ENCODE measurements at regions not wholly inside any gene's neighbourhood (a gene's known extent, or its start where the extent isn't known, plus 50 kb on each side); places are given as distances from the start of the nearest gene placed in this dataset.

- Histone ChIP-seq H3K27ac (no peak overlapping the region), H3K4me1 (ENCODE audit: insufficient read depth) (peaks cover 27% of the 10 kb centered on the region), H3K36me3 (ENCODE audit: low read depth) (no peaks in the 10 kb centered on the region), H3K27me3 (replicated peaks; ENCODE audit: insufficient read depth) (no peaks in the 10 kb centered on the region), H3K79me2 (ENCODE audit: insufficient read depth) (no peaks in the 10 kb centered on the region), H4K20me1 (ENCODE audit: insufficient read depth) (no peaks in the 10 kb centered on the region), H3K9ac (no peak overlapping the region), H3K4me3 (no peak overlapping the region), H3K9me3 (ENCODE audit: low read depth) (no peaks in the 10 kb centered on the region), H2AFZ (no peak overlapping the region), H3F3A (ENCODE audit: insufficient read depth) (peaks cover 23% of the 10 kb centered on the region; the same call in 1 of the 2 replicates), H3K9me2 (ENCODE audit: insufficient read depth) (no peaks in the 10 kb centered on the region), H3K4me2 (ENCODE audit: unreplicated experiment) (no peak overlapping the region)
- WGBS, 2 experiments (ENCODE audit: low coverage in 1 of 2, low lambda C conversion rate in 2 of 2, missing lambda C conversion rate in 2 of 2), result 55 to 61% methylated on average over 3 of the region's 3 CpGs
- in situ Hi-C loops (cut with MboI), result no loop called here
- TF ChIP-seq EZH2phosphoT487 (IDR thresholded peaks at IDR 0.05; ENCODE audit: insufficient read depth, low read depth), result no peak
- TF ChIP-seq EZH2 (IDR thresholded peaks at IDR 0.05; ENCODE audit: insufficient read depth, poor library complexity, severe bottlenecking), result no peak
- DNase-seq, result peak; percentile 79
Observed at GRCh38 chr1:55813618-55814017, 598.5 kb upstream of the USP24 start.

- Histone ChIP-seq H3K79me2 (ENCODE audit: insufficient read depth) (no peaks in the 10 kb centered on the region), H3F3A (ENCODE audit: insufficient read depth) (peaks cover 23% of the 10 kb centered on the region; the same call in 1 of the 2 replicates), H3K9me3 (ENCODE audit: low read depth) (no peaks in the 10 kb centered on the region), H3K4me1 (ENCODE audit: insufficient read depth) (peaks cover 27% of the 10 kb centered on the region), H2AFZ (no peak overlapping the region), H3K4me3 (no peak overlapping the region), H4K20me1 (ENCODE audit: insufficient read depth) (no peaks in the 10 kb centered on the region), H3K27me3 (replicated peaks; ENCODE audit: insufficient read depth) (no peaks in the 10 kb centered on the region), H3K36me3 (ENCODE audit: low read depth) (no peaks in the 10 kb centered on the region), H3K9ac (no peak overlapping the region), H3K4me2 (ENCODE audit: unreplicated experiment) (peak overlapping the region; percentile 17), H3K27ac (no peak overlapping the region), H3K9me2 (ENCODE audit: insufficient read depth) (no peaks in the 10 kb centered on the region)
- in situ Hi-C loops (cut with MboI), result no loop called here
- TF ChIP-seq EZH2 (IDR thresholded peaks at IDR 0.05; ENCODE audit: insufficient read depth, poor library complexity, severe bottlenecking) (no peak), EZH2phosphoT487 (IDR thresholded peaks at IDR 0.05; ENCODE audit: insufficient read depth, low read depth) (no peak)
- peak; percentile 55 for DNase-seq
Observed at GRCh38 chr1:55812281-55812680, 597.1 kb upstream of the USP24 start.

- Histone ChIP-seq H3K36me3 (ENCODE audit: low read depth) (no peaks in the 10 kb centered on the region), H3K9me2 (ENCODE audit: insufficient read depth) (no peaks in the 10 kb centered on the region), H3K79me2 (ENCODE audit: insufficient read depth) (no peaks in the 10 kb centered on the region), H3K9ac (no peak overlapping the region), H3K4me3 (no peak overlapping the region), H3K27ac (no peak overlapping the region), H3K4me1 (ENCODE audit: insufficient read depth) (peaks cover 18% of the 10 kb centered on the region), H4K20me1 (ENCODE audit: insufficient read depth) (no peaks in the 10 kb centered on the region), H3K9me3 (ENCODE audit: low read depth) (no peaks in the 10 kb centered on the region), H3K27me3 (replicated peaks; ENCODE audit: insufficient read depth) (no peaks in the 10 kb centered on the region), H3K4me2 (ENCODE audit: unreplicated experiment) (no peak overlapping the region), H2AFZ (no peak overlapping the region), H3F3A (ENCODE audit: insufficient read depth) (peaks cover 14% of the 10 kb centered on the region; the same call in 1 of the 2 replicates)
- TF ChIP-seq EZH2 (IDR thresholded peaks at IDR 0.05; ENCODE audit: insufficient read depth, poor library complexity, severe bottlenecking) (no peak), EZH2phosphoT487 (IDR thresholded peaks at IDR 0.05; ENCODE audit: insufficient read depth, low read depth) (no peak)
- no peak for DNase-seq
- in situ Hi-C loops (cut with MboI), result no loop called here
- WGBS, 2 experiments (ENCODE audit: low coverage in 1 of 2, low lambda C conversion rate in 2 of 2, missing lambda C conversion rate in 2 of 2), result 88 to 100% methylated on average over 1 of the region's 1 CpG
Observed at GRCh38 chr1:55808263-55808662, 593.1 kb upstream of the USP24 start.

GRCh38 chr1:55803429-55803828 lies 588.3 kb upstream of the USP24 start:
- Histone ChIP-seq H3K4me2 (ENCODE audit: unreplicated experiment) (no peak overlapping the region), H3K9me3 (ENCODE audit: low read depth) (no peaks in the 10 kb centered on the region), H3K79me2 (ENCODE audit: insufficient read depth) (no peaks in the 10 kb centered on the region), H2AFZ (no peak overlapping the region), H3K9me2 (ENCODE audit: insufficient read depth) (no peaks in the 10 kb centered on the region), H3K9ac (no peak overlapping the region), H3K4me3 (no peak overlapping the region), H4K20me1 (ENCODE audit: insufficient read depth) (no peaks in the 10 kb centered on the region), H3K36me3 (ENCODE audit: low read depth) (no peaks in the 10 kb centered on the region), H3K4me1 (ENCODE audit: insufficient read depth) (no peaks in the 10 kb centered on the region), H3K27ac (no peak overlapping the region), H3F3A (ENCODE audit: insufficient read depth) (no peaks in the 10 kb centered on the region), H3K27me3 (replicated peaks; ENCODE audit: insufficient read depth) (no peaks in the 10 kb centered on the region)
- in situ Hi-C loops (cut with MboI), result no loop called here
- DNase-seq, result no peak
- WGBS, 2 experiments (ENCODE audit: low coverage in 1 of 2, low lambda C conversion rate in 2 of 2, missing lambda C conversion rate in 2 of 2), result 84 to 92% methylated on average over 2 of the region's 2 CpGs
- TF ChIP-seq EZH2 (IDR thresholded peaks at IDR 0.05; ENCODE audit: insufficient read depth, poor library complexity, severe bottlenecking) (no peak), EZH2phosphoT487 (IDR thresholded peaks at IDR 0.05; ENCODE audit: insufficient read depth, low read depth) (no peak)

GRCh38 chr1:55801481-55801880 lies 586.3 kb upstream of the USP24 start:
- Histone ChIP-seq H3K9me3 (ENCODE audit: low read depth) (no peaks in the 10 kb centered on the region), H3K27ac (no peak overlapping the region), H3K79me2 (ENCODE audit: insufficient read depth) (no peaks in the 10 kb centered on the region), H2AFZ (no peak overlapping the region), H3K4me2 (ENCODE audit: unreplicated experiment) (no peak overlapping the region), H3K4me3 (no peak overlapping the region), H3K9me2 (ENCODE audit: insufficient read depth) (no peaks in the 10 kb centered on the region), H3K4me1 (ENCODE audit: insufficient read depth) (no peaks in the 10 kb centered on the region), H4K20me1 (ENCODE audit: insufficient read depth) (no peaks in the 10 kb centered on the region), H3K9ac (no peak overlapping the region), H3K27me3 (replicated peaks; ENCODE audit: insufficient read depth) (no peaks in the 10 kb centered on the region), H3K36me3 (ENCODE audit: low read depth) (no peaks in the 10 kb centered on the region), H3F3A (ENCODE audit: insufficient read depth) (no peaks in the 10 kb centered on the region)
- TF ChIP-seq EZH2 (IDR thresholded peaks at IDR 0.05; ENCODE audit: insufficient read depth, poor library complexity, severe bottlenecking) (no peak), EZH2phosphoT487 (IDR thresholded peaks at IDR 0.05; ENCODE audit: insufficient read depth, low read depth) (no peak)
- 84 to 88% methylated on average over 2 of the region's 2 CpGs for WGBS, 2 experiments (ENCODE audit: low coverage in 1 of 2, low lambda C conversion rate in 2 of 2, missing lambda C conversion rate in 2 of 2)
- in situ Hi-C loops (cut with MboI), result no loop called here
- DNase-seq, result no peak
